ENCODE measurements at regions not wholly inside any gene's neighbourhood (a gene's known extent, or its start where the extent isn't known, plus 50 kb on each side); places are given as distances from the start of the nearest gene placed in this dataset.

DNA sequence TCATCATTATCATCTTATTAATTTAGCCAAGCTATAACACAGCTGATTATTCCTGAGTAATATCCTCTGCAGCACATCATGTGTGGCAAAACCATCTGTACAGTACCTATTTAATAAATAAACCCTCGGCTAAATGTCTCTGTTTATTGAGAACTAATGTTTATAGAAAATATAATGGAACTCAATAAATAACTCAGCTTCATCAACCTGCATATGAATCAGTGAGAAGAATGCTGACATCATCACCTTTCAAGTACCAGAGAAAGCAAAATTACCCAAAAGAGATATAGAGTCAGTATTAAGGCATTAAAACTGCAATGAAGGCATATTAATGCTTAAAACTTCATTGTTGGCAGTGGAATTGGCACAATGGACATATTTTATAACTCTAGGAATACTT lies 558.3 kb downstream of the PLCL1 start:
- no peak for DNase-seq
- H3K9me2 ChIP-seq (replicated peaks; ENCODE audit: low read length): no peaks in the 10 kb centered on the region
- no peak overlapping the region for H3K27ac ChIP-seq (ENCODE audit: low read length)
- CTCF ChIA-PET: no interaction called here
- ATAC-seq: no peak
- H3K36me3 ChIP-seq (ENCODE audit: low read depth, low read length): no peaks in the 10 kb centered on the region
- H3F3A ChIP-seq (ENCODE audit: low read length, unreplicated experiment): no peaks in the 10 kb centered on the region
- intact Hi-C loops (cut with micrococcal nuclease): no loop called here
- no peaks in the 10 kb centered on the region for H3K27me3 ChIP-seq (ENCODE audit: low read length)
- H3K9ac ChIP-seq (ENCODE audit: low read length): no peak overlapping the region
- H3K79me2 ChIP-seq (ENCODE audit: low read length): no peaks in the 10 kb centered on the region
- no peak overlapping the region for H3K4me2 ChIP-seq (ENCODE audit: low read length)
- no peak overlapping the region for H2AFZ ChIP-seq (ENCODE audit: low read length)
- POLR2A ChIA-PET (ENCODE audit: unreplicated experiment): no interaction called here
- H3K4me3 ChIP-seq (ENCODE audit: low read length): no peak overlapping the region
- no peaks in the 10 kb centered on the region for H3K9me3 ChIP-seq (ENCODE audit: low read length)
- TF ChIP-seq EZH2phosphoT487 (IDR thresholded peaks at IDR 0.05; ENCODE audit: borderline replicate concordance, low read length) (no peak), EZH2 (IDR thresholded peaks at IDR 0.05; ENCODE audit: low read length, unreplicated experiment) (no peak)
- TF ChIP-seq, protein P1, sequence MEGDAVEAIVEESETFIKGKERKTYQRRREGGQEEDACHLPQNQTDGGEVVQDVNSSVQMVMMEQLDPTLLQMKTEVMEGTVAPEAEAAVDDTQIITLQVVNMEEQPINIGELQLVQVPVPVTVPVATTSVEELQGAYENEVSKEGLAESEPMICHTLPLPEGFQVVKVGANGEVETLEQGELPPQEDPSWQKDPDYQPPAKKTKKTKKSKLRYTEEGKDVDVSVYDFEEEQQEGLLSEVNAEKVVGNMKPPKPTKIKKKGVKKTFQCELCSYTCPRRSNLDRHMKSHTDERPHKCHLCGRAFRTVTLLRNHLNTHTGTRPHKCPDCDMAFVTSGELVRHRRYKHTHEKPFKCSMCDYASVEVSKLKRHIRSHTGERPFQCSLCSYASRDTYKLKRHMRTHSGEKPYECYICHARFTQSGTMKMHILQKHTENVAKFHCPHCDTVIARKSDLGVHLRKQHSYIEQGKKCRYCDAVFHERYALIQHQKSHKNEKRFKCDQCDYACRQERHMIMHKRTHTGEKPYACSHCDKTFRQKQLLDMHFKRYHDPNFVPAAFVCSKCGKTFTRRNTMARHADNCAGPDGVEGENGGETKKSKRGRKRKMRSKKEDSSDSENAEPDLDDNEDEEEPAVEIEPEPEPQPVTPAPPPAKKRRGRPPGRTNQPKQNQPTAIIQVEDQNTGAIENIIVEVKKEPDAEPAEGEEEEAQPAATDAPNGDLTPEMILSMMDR (conservative IDR thresholded peaks at IDR 0.05; ENCODE audit: low read depth, low read length): no peak
- no TSS peak for BruUV-seq (replicated peaks)
- no peaks in the 10 kb centered on the region for H3K4me1 ChIP-seq (ENCODE audit: insufficient read depth, low read length)
- no peaks in the 10 kb centered on the region for H4K20me1 ChIP-seq (ENCODE audit: low read length)

DNA sequence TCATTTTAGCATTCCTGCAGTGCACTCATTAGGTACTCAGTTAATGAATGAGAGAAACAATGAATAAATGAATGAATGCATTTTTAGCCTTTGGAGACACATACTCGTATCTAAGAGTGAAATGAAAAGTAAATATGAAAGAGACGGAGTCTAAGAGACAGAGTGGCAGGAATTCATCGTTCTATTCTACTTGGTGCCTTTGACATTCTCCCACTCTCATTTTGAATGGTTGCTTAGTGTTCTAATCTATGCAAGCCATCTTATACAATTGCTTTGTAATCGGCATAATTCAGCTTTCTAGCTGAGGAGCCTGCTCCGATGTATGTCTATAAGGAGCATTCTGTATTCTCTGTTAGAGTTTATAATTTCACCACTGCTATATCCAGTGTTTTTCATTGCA lies 554.9 kb downstream of the PLCL1 start:
- no peak overlapping the region for H3K27ac ChIP-seq (ENCODE audit: low read length)
- H3K9me2 ChIP-seq (replicated peaks; ENCODE audit: low read length): no peaks in the 10 kb centered on the region
- TF ChIP-seq EZH2phosphoT487 (IDR thresholded peaks at IDR 0.05; ENCODE audit: borderline replicate concordance, low read length) (no peak), EZH2 (IDR thresholded peaks at IDR 0.05; ENCODE audit: low read length, unreplicated experiment) (no peak)
- TF ChIP-seq, protein P1 (conservative IDR thresholded peaks at IDR 0.05; ENCODE audit: low read depth, low read length): no peak
- H3K9me3 ChIP-seq (ENCODE audit: low read length): no peaks in the 10 kb centered on the region
- BruUV-seq (replicated peaks): no TSS peak
- H3K4me2 ChIP-seq (ENCODE audit: low read length): no peak overlapping the region
- H3K36me3 ChIP-seq (ENCODE audit: low read depth, low read length): no peaks in the 10 kb centered on the region
- H3K79me2 ChIP-seq (ENCODE audit: low read length): no peaks in the 10 kb centered on the region
- DNase-seq (no peak), ATAC-seq (no peak)
- H4K20me1 ChIP-seq (ENCODE audit: low read length): no peaks in the 10 kb centered on the region
- POLR2A ChIA-PET (ENCODE audit: unreplicated experiment): no interaction called here
- H3K4me3 ChIP-seq (ENCODE audit: low read length): no peak overlapping the region
- H3K9ac ChIP-seq (ENCODE audit: low read length): no peak overlapping the region
- H3F3A ChIP-seq (ENCODE audit: low read length, unreplicated experiment): no peaks in the 10 kb centered on the region
- CTCF ChIA-PET: no interaction called here
- no peaks in the 10 kb centered on the region for H3K4me1 ChIP-seq (ENCODE audit: insufficient read depth, low read length)
- no peak overlapping the region for H2AFZ ChIP-seq (ENCODE audit: low read length)
- H3K27me3 ChIP-seq (ENCODE audit: low read length): no peaks in the 10 kb centered on the region
- intact Hi-C loops (cut with micrococcal nuclease): no loop called here

DNA sequence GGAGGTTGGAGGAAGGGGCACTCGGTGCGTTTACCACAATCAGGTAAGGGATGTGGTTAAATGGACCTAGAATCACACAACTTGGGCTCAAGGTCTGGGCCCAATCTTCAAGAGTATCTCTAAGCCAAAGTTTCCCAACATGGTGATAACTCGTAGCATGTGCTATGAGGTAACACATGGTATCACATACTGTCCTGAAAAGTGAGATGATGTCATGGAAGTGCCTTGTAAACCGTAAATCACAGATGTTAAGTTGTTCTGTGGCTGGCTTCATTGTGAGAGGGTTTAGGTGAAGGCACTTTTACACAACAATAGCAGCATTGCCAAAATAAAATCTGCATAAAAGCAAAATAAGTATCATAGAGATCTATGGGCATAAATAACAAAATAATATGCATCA lies 551.8 kb downstream of the PLCL1 start:
- CTCF ChIA-PET: no interaction called here
- POLR2A ChIA-PET (ENCODE audit: unreplicated experiment): no interaction called here
- no TSS peak for BruUV-seq (replicated peaks)

More for the DNA sequence above, 551.8 kb downstream of the PLCL1 start:
- Histone ChIP-seq H3K9me3 (ENCODE audit: low read length) (no peaks in the 10 kb centered on the region), H2AFZ (ENCODE audit: low read length) (no peak overlapping the region), H3K9ac (ENCODE audit: low read length) (no peak overlapping the region), H3K27ac (ENCODE audit: low read length) (no peak overlapping the region), H3F3A (ENCODE audit: low read length, unreplicated experiment) (no peaks in the 10 kb centered on the region), H4K20me1 (ENCODE audit: low read length) (no peaks in the 10 kb centered on the region), H3K27me3 (ENCODE audit: low read length) (no peaks in the 10 kb centered on the region), H3K4me1 (ENCODE audit: insufficient read depth, low read length) (no peaks in the 10 kb centered on the region), H3K9me2 (replicated peaks; ENCODE audit: low read length) (no peaks in the 10 kb centered on the region), H3K4me2 (ENCODE audit: low read length) (no peak overlapping the region), H3K36me3 (ENCODE audit: low read depth, low read length) (no peaks in the 10 kb centered on the region), H3K4me3 (ENCODE audit: low read length) (no peak overlapping the region), H3K79me2 (ENCODE audit: low read length) (no peaks in the 10 kb centered on the region)
- intact Hi-C loops (cut with micrococcal nuclease): no loop called here
- TF ChIP-seq, protein P1 (conservative IDR thresholded peaks at IDR 0.05; ENCODE audit: low read depth, low read length): no peak
- TF ChIP-seq EZH2 (IDR thresholded peaks at IDR 0.05; ENCODE audit: low read length, unreplicated experiment) (no peak), EZH2phosphoT487 (IDR thresholded peaks at IDR 0.05; ENCODE audit: borderline replicate concordance, low read length) (no peak)
- ATAC-seq: no peak
- no peak for DNase-seq

Measured in PC-3 (cell line).